ENCODE measurements at regions not wholly inside any gene's neighbourhood (a gene's known extent, or its start where the extent isn't known, plus 50 kb on each side); places are given as distances from the start of the nearest gene placed in this dataset.

GRCh38 chr14:55762595-55763232 is 182.7 kb downstream of the KTN1 start:
- TF ChIP-seq YY1 (IDR thresholded peaks at IDR 0.05), result no peak
- no peak for TF ChIP-seq CTCF (IDR thresholded peaks at IDR 0.05; ENCODE audit: low read depth, low read length, missing input control)
- TF ChIP-seq MAX (IDR thresholded peaks at IDR 0.05), result no peak
- TF ChIP-seq TAF1 (conservative IDR thresholded peaks at IDR 0.05), result no peak
- TF ChIP-seq JUND (IDR thresholded peaks at IDR 0.05), result no peak
- TF ChIP-seq REST (IDR thresholded peaks at IDR 0.05), result no peak

Measured in liver (tissue), 3 donors.